Effector memory CD8-positive, alpha-beta T cell (primary cell): ENCODE measurements at regions not wholly inside any gene's neighbourhood (a gene's known extent, or its start where the extent isn't known, plus 50 kb on each side); places are given as distances from the start of the nearest gene placed in this dataset.

ENCODE experiments used
- ATAC-seq: fragments of 150-1000 bp; cut with Tn5 transposase; replicated peaks from 2 replicates; pipeline ENCODE4 v1.10.0; 2021; ENCODE audit warnings: mild to moderate bottlenecking, moderate library complexity
- DNase-seq, 3 experiments: peaks; one replicate each; pipeline ENCODE4 v3.0.0; 2021
- H3K27ac Mint-ChIP-seq, 2 donors: one replicate each; pipeline ENCODE4 v1.8.0; 2022; ENCODE audit warnings: mild to moderate bottlenecking in 2 of 2, mixed read lengths in 2 of 2, moderate library complexity in 2 of 2
- H3K27me3 Mint-ChIP-seq, 2 donors: one replicate each; pipeline ENCODE4 v1.8.0; 2022; ENCODE audit warnings: mixed read lengths in 2 of 2
- H3K36me3 Mint-ChIP-seq: one replicate; pipeline ENCODE4 v1.8.0; 2022; ENCODE audit warnings: mild to moderate bottlenecking, moderate library complexity, mixed read lengths; ENCODE audit not compliant: insufficient read depth
- H3K4me1 Mint-ChIP-seq, 2 donors: one replicate each; pipeline ENCODE4 v1.8.0; 2022; ENCODE audit warnings: low read depth in 2 of 2, mixed read lengths in 2 of 2
- H3K4me3 Mint-ChIP-seq, 2 donors: one replicate each; pipeline ENCODE4 v1.8.0; 2022; ENCODE audit warnings: mild to moderate bottlenecking in 2 of 2, mixed read lengths in 2 of 2, moderate library complexity in 2 of 2
- H3K9me3 Mint-ChIP-seq, 2 donors: one replicate each; pipeline ENCODE4 v1.8.0; 2022; ENCODE audit warnings: mixed read lengths in 2 of 2

DNA sequence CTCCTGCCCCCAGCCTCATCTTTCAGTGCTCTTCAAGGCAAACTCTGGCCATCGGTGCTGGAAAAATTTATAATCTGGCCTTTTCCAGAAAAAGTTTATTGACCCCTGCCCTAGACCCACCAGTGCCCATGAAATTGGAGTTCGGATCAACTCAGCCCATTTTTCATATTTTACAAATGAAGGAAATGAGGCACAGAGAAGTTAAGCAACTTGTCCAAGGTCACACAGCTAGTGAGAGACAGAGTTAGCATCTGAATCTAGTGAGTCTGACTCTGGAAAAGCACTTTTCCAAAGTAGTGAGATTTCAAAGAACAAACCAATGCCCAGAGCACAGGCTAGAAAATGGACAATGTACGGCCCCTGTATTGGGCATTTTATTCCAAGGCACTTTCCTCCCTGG is 69.4 kb upstream of the TLE3 start:
- ATAC-seq (no peak), DNase-seq (no peak)
- Mint-ChIP-seq H3K36me3 (no peaks in the 10 kb centered on the region), H3K27me3 (no peaks in the 10 kb centered on the region), H3K27ac (no peak overlapping the region), H3K9me3 (no peaks in the 10 kb centered on the region), H3K4me3 (no peak overlapping the region), H3K4me1 (no peaks in the 10 kb centered on the region)

DNA sequence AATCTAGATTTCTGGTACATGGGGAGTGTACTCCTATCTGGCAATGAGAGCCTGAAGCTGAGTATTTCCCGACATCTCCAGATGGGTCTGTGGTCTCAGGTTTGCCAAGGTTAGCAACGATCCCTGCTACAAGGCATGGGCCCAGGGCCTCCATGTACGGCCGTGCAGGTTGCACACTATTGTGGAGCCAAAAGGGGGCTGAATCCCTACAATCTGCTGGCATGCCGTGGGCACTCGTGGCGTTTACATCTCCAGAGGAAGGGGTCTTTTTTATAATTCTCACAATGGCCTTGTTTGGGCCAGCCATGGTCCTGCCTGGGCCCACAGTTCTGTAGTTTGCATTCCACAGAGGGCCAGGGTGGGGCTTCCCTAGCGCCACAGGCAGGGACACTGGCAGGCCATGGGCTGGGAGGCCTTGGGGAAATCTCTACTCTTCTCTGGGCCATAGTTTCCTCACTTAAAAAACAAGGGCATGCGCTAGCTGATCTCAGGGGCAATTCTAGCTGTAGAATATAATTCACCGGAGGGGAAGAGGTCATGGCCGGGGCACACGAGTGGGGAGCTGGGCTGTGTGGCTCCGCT is 68.9 kb upstream of the TLE3 start:
- DNase-seq (no peak), ATAC-seq (no peak)
- H3K36me3 Mint-ChIP-seq: no peaks in the 10 kb centered on the region
- no peaks in the 10 kb centered on the region for H3K9me3 Mint-ChIP-seq
- no peak overlapping the region for H3K4me3 Mint-ChIP-seq
- H3K27ac Mint-ChIP-seq: no peak overlapping the region
- H3K27me3 Mint-ChIP-seq: no peaks in the 10 kb centered on the region
- H3K4me1 Mint-ChIP-seq: no peaks in the 10 kb centered on the region

GRCh38 chr15:70165716-70166284 is 68.1 kb upstream of the TLE3 start:
- H3K4me3 Mint-ChIP-seq: no peak overlapping the region
- H3K27me3 Mint-ChIP-seq: peaks cover 0 to 5% of the 10 kb centered on the region in 2 donors
- H3K27ac Mint-ChIP-seq: no peak overlapping the region
- ATAC-seq (no peak), DNase-seq (no peak)
- H3K4me1 Mint-ChIP-seq: no peaks in the 10 kb centered on the region
- H3K9me3 Mint-ChIP-seq: no peaks in the 10 kb centered on the region
- H3K36me3 Mint-ChIP-seq: no peaks in the 10 kb centered on the region

DNA sequence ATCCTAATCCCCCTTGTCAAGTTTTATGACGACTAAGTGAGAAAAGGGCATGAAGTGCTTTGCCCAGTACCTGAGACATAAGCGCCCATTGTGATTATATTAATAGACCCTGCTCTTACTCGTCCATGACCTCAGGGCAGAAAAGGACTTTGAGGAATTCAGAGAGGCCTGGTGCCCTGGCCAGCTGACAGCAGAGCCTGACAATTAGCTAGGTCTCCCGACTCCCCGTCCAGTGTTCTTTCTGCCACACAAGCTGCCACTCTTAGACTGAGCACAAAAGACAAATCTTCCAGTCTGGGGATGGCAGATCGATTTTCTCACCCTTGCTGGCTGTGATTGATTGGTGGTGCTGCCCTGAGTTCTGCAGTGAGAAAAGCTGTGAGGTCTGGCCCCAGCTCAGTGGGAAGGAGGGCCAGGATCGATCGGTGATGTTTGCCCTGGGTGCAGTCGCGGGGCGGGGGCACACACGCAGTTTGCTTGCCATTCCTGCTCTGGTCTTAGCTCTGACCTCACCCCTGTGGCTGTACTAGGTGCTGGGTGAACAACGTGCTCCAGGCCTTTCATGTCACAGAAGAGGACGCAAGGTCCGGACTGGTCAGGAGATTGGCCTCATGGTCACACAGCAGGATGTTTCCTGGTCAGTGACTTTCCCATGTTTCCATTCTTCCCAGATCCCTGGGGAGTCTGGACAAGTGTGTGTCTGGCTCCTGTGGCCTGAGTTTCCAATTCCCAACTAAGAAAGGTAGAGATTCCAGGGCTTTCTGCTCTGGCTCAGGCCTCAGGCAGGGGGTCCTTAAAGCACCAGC is 67.4 kb upstream of the TLE3 start:
- Mint-ChIP-seq H3K4me1 (no peaks in the 10 kb centered on the region), H3K4me3 (no peak overlapping the region), H3K36me3 (no peaks in the 10 kb centered on the region), H3K9me3 (no peaks in the 10 kb centered on the region), H3K27ac (no peak overlapping the region), H3K27me3 (peaks cover 0 to 12% of the 10 kb centered on the region in 2 donors)
- no peak for ATAC-seq
- DNase-seq: no peak

DNA sequence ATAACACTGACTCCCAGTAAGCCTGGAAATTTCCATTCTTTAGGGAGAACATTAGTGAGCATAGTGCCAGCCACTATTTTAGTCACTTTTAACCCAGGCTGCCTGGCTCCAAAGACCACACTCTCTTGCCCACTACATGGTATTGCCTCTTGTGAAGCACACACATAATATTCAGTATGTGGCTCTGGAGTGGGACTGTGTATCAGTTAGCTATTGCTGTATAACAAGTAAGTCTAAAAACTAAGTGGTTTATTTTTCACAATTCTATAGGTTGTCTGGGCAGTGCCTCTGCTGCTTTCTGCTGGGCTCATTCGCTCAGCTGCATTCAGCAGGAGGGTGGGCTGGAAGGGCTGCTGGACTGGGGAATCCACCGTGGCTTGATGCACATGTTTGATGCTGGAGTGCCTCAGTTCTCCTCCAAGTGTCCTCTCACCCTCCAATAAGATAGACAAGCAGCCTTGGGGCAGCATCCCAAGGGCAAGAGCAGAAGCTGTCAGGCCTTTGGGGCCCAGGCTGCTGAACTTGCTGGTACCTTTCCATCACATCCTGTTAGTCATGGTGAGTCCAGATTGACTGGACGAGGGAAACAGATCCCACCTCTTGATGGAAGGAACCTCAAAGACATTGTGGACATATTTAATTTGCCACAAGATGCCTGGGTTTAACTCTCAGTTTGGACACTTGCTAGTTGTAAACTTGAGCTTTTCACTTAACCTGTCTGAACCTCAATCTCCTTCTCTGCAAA is 66.6 kb upstream of the TLE3 start:
- DNase-seq: no peak
- H3K36me3 Mint-ChIP-seq: no peaks in the 10 kb centered on the region
- H3K4me1 Mint-ChIP-seq: no peaks in the 10 kb centered on the region
- H3K27ac Mint-ChIP-seq: no peak overlapping the region
- no peaks in the 10 kb centered on the region for H3K9me3 Mint-ChIP-seq
- ATAC-seq: no peak
- H3K27me3 Mint-ChIP-seq: peaks cover 6 to 20% of the 10 kb centered on the region in 2 donors
- no peak overlapping the region for H3K4me3 Mint-ChIP-seq

- DNase-seq (no peak), ATAC-seq (no peak)
- H3K27ac Mint-ChIP-seq: no peak overlapping the region
- H3K36me3 Mint-ChIP-seq: no peaks in the 10 kb centered on the region
- H3K27me3 Mint-ChIP-seq: peaks cover 15 to 53% of the 10 kb centered on the region in 2 donors
- H3K9me3 Mint-ChIP-seq: no peaks in the 10 kb centered on the region
- peaks cover 0 to 1% of the 10 kb centered on the region in 2 donors for H3K4me1 Mint-ChIP-seq
- H3K4me3 Mint-ChIP-seq: no peak overlapping the region
Observed at GRCh38 chr15:70160803-70161565, 63.3 kb upstream of the TLE3 start.

- peaks cover 15 to 60% of the 10 kb centered on the region in 2 donors for H3K27me3 Mint-ChIP-seq
- H3K27ac Mint-ChIP-seq: no peak overlapping the region
- DNase-seq (no peak), ATAC-seq (no peak)
- no peak overlapping the region for H3K4me3 Mint-ChIP-seq
- H3K36me3 Mint-ChIP-seq: no peaks in the 10 kb centered on the region
- H3K4me1 Mint-ChIP-seq: peaks cover 0 to 1% of the 10 kb centered on the region in 2 donors
- H3K9me3 Mint-ChIP-seq: no peaks in the 10 kb centered on the region
Observed at GRCh38 chr15:70160267-70160666, 62.5 kb upstream of the TLE3 start.

- H3K36me3 Mint-ChIP-seq: no peaks in the 10 kb centered on the region
- H3K4me1 Mint-ChIP-seq: peaks cover 0 to 1% of the 10 kb centered on the region in 2 donors
- no peak overlapping the region for H3K27ac Mint-ChIP-seq
- H3K27me3 Mint-ChIP-seq: peaks cover 15 to 66% of the 10 kb centered on the region in 2 donors
- DNase-seq (no peak), ATAC-seq (no peak)
- no peaks in the 10 kb centered on the region for H3K9me3 Mint-ChIP-seq
- no peak overlapping the region for H3K4me3 Mint-ChIP-seq
Observed at GRCh38 chr15:70159713-70160009, 61.9 kb upstream of the TLE3 start.

DNA sequence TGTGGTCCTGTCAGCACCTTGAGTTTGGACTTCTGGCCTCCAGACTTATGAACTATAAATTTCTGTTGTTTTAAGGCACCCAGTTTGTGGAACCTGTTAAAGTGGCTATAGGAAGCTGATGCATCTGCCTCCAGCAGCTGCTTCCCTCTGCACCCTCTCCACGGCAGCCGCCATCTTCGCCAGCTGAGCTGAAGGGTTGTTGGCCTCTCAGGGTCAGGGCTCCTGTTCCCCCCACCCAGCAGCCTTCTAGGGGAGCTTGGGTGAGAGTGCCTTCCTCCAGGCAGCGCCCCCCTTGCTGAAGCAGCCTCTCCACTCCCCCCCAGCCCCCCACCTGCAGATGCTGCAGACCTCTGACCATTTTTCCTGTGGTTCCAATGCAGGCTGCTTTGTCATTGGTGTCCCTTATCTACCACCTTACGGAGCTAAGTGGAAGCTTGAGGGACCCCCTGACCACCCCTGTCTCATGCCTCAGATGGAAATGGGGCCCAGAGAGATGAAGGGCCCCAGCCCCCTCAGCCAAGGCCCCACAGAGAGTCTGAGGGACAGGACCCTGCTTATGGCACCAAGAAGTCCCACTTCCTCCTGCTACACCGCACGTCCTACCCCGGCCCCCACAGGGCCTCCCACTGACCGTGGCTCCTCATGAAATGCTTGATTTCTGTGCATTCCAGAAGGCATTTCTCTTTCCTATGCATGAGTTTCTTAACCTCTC is 61.4 kb upstream of the TLE3 start:
- no peak for ATAC-seq
- no peaks in the 10 kb centered on the region for H3K36me3 Mint-ChIP-seq
- no peak for DNase-seq
- H3K4me1 Mint-ChIP-seq: peaks cover 0 to 1% of the 10 kb centered on the region in 2 donors
- H3K9me3 Mint-ChIP-seq: no peaks in the 10 kb centered on the region
- peaks cover 15 to 67% of the 10 kb centered on the region in 2 donors for H3K27me3 Mint-ChIP-seq
- H3K4me3 Mint-ChIP-seq: no peak overlapping the region
- H3K27ac Mint-ChIP-seq: no peak overlapping the region

DNA sequence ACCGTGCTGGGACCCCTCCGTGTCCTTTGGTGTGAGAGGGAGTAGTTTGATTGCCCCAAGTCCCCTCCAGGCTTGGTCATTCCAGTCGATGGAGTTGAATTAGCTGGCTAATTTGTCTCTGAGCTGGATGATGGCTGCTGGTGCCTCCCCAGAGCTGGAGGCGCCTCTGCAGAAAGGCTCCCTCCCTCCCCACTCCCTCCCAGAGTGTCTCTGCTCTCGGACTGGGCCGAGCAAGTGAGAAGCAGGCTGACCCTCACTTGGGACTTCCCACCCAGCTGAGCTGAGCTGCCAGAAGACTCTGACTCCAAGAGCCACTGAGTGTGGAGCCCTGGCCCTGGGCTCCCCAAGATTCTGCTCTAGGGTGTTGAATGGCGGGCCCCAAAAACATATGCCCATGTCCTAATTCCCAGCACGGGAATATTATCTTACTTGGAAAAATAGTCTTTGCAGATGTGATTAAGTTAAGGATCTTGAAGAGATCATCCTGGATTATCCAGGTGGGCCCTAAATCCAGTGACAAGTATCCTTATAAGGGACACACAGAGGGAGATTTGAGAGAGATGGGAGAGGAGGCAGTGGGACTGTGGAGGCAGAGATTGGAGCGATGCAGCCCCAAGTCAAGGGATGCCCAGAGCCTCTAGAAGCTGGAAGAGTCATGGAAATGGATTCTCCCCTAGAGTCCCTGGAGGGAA is 60.7 kb upstream of the TLE3 start:
- Mint-ChIP-seq H3K9me3 (no peaks in the 10 kb centered on the region), H3K27ac (no peak overlapping the region), H3K4me3 (no peak overlapping the region), H3K36me3 (no peaks in the 10 kb centered on the region), H3K27me3 (peaks cover 15 to 67% of the 10 kb centered on the region in 2 donors), H3K4me1 (peaks cover 0 to 1% of the 10 kb centered on the region in 2 donors)
- DNase-seq (no peak), ATAC-seq (no peak)

- peaks cover 7 to 8% of the 10 kb centered on the region in 2 donors for H3K4me1 Mint-ChIP-seq
- no peak for DNase-seq
- no peaks in the 10 kb centered on the region for H3K36me3 Mint-ChIP-seq
- H3K27ac Mint-ChIP-seq: no peak overlapping the region
- no peak for ATAC-seq
- H3K4me3 Mint-ChIP-seq: no peak overlapping the region
- H3K9me3 Mint-ChIP-seq: no peaks in the 10 kb centered on the region
- peaks cover 15 to 67% of the 10 kb centered on the region in 2 donors for H3K27me3 Mint-ChIP-seq
Observed at GRCh38 chr15:70156671-70157271, 59.1 kb upstream of the TLE3 start.

DNA sequence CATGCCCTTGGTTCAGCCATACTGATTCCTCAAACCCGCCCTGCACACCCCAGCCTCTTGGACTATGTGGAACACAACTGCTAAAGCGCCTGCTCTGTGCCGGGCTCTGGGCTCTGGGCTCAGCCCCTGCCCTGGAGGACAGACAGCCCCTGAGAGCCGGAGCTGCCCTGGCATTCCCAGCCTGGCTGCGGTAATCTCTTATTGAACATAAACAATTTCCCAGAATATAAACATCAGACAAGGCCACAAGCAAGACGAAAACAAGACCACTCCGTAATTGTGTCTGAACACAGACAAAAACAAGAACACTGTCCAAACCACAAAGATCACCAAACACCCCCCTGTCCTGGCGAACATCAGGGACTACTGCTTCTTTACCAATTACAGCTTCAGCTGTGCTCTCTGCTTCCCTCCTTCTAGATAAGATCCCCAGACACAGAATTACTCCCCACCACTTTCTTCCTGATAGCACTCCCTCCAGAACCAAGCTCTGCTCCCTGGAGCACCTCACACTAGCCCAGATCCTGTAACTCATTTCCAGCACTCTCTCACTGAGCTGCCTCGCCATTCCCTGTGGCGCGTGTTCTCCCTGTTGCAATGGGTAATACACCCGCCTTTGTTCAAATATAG is 57.1 kb upstream of the TLE3 start:
- no peak overlapping the region for H3K27ac Mint-ChIP-seq
- H3K4me1 Mint-ChIP-seq: peaks cover 7 to 11% of the 10 kb centered on the region in 2 donors
- DNase-seq (no peak), ATAC-seq (no peak)
- H3K36me3 Mint-ChIP-seq: no peaks in the 10 kb centered on the region
- peaks cover 14 to 52% of the 10 kb centered on the region in 2 donors for H3K27me3 Mint-ChIP-seq
- H3K9me3 Mint-ChIP-seq: no peaks in the 10 kb centered on the region
- H3K4me3 Mint-ChIP-seq: no peak overlapping the region
